ENCODE measurements at regions not wholly inside any gene's neighbourhood (a gene's known extent, or its start where the extent isn't known, plus 50 kb on each side); places are given as distances from the start of the nearest gene placed in this dataset.

DNA sequence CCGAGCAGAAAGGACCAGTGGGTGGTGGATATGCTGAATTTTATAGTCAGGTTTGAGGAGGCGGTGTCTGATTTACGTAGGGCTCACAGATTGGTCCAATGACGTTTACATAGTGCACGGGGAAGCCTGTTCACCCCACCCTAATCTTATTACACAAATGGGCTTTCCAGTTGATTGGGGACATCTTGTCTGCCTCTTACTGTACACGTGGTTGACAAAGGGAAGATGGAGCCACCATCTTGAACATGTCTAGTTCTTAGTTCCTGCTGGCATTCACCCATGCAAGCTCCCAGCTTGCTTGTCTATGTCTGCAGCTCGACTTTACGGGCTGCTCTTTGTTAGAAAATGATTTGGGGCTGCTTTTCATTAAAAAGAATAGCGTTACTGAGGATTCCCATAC is 332.0 kb upstream of the SLCO3A1 start:
- DNase-seq: no peak
- H3K4me1 Mint-ChIP-seq (ENCODE audit: low read depth): peaks cover 57% of the 10 kb centered on the region
- TF ChIP-seq, protein P1, sequence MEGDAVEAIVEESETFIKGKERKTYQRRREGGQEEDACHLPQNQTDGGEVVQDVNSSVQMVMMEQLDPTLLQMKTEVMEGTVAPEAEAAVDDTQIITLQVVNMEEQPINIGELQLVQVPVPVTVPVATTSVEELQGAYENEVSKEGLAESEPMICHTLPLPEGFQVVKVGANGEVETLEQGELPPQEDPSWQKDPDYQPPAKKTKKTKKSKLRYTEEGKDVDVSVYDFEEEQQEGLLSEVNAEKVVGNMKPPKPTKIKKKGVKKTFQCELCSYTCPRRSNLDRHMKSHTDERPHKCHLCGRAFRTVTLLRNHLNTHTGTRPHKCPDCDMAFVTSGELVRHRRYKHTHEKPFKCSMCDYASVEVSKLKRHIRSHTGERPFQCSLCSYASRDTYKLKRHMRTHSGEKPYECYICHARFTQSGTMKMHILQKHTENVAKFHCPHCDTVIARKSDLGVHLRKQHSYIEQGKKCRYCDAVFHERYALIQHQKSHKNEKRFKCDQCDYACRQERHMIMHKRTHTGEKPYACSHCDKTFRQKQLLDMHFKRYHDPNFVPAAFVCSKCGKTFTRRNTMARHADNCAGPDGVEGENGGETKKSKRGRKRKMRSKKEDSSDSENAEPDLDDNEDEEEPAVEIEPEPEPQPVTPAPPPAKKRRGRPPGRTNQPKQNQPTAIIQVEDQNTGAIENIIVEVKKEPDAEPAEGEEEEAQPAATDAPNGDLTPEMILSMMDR (IDR thresholded peaks at IDR 0.05): no peak
- peak overlapping the region; percentile 46; the same call in 1 of the 2 replicates for H3K4me3 Mint-ChIP-seq
- H3K27ac Mint-ChIP-seq: peak overlapping the region; percentile 78
- H3K27me3 Mint-ChIP-seq (ENCODE audit: insufficient read depth): peaks cover 2% of the 10 kb centered on the region; the same call in 1 of the 2 replicates
- no peaks in the 10 kb centered on the region for H3K9me3 Mint-ChIP-seq
- no peaks in the 10 kb centered on the region for H3K36me3 Mint-ChIP-seq (ENCODE audit: low read depth)

DNA sequence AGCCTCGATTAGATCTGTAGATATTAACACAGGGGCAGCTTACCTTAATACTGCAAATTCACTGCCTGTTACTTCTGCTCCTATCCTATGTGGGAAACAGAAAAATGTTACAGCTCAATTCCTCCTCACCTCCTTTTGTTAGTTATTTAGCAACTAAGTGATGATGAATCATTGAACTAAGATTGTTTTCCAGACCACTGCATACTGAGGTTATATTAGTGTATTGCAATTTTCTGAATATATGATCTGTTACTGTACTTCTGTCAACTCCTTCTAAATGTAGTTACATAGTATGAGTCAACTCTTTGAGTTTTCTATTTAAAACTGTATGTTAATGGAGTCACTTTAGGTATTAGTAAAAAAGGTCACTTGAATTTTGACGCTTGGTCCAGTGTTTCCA is 331.5 kb upstream of the SLCO3A1 start:
- Mint-ChIP-seq H3K4me1 (ENCODE audit: low read depth) (peaks cover 53% of the 10 kb centered on the region), H3K27ac (peak overlapping the region; percentile 78), H3K27me3 (ENCODE audit: insufficient read depth) (peaks cover 3% of the 10 kb centered on the region; the same call in 1 of the 2 replicates), H3K9me3 (no peaks in the 10 kb centered on the region), H3K36me3 (ENCODE audit: low read depth) (no peaks in the 10 kb centered on the region), H3K4me3 (peak overlapping the region; percentile 46; the same call in 1 of the 2 replicates)
- TF ChIP-seq, protein P1 (IDR thresholded peaks at IDR 0.05): no peak
- DNase-seq: peak; percentile 77

DNA sequence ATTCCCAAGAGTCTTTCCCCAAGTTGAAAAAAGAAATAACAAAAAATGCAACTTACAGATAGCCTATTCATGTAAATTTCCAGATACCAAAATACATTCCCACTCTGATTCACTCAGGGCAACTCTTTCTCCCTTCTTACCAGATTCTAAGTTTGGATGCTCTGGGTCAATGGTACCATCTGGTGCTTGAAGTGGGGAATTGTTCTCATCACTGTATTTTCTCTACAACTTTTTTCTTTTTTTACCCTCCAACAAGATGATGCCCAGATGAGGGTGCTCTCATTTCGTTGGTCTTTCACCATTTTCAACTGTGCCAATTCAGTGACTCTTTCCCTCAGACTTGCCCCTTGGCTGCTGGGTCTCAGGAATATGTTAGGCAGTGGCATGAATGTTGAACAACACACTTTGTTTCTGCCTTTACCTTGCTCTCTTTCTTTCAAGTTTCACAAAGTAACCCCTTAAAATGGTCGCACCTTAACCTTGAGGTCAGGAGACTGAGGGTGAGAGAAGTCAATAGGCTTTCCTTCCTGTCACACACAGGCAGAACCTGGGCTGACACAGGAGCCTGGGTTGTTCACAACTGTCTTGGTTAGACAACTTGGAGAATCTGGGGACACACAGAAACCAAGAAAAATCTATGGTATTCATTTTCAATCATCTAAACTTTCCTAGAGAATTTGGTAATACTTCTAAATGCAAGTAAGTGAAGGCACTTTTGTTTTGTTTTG is 330.7 kb upstream of the SLCO3A1 start:
- H3K4me1 Mint-ChIP-seq (ENCODE audit: low read depth): peaks cover 45% of the 10 kb centered on the region
- peak overlapping the region; percentile 78 for H3K27ac Mint-ChIP-seq
- peaks cover 3% of the 10 kb centered on the region; the same call in 1 of the 2 replicates for H3K27me3 Mint-ChIP-seq (ENCODE audit: insufficient read depth)
- TF ChIP-seq, protein P1 (IDR thresholded peaks at IDR 0.05): peak; percentile 78
- no peaks in the 10 kb centered on the region for H3K9me3 Mint-ChIP-seq
- no peaks in the 10 kb centered on the region for H3K36me3 Mint-ChIP-seq (ENCODE audit: low read depth)
- peak overlapping the region; percentile 46; the same call in 1 of the 2 replicates for H3K4me3 Mint-ChIP-seq
- peak; percentile 56 for DNase-seq

DNA sequence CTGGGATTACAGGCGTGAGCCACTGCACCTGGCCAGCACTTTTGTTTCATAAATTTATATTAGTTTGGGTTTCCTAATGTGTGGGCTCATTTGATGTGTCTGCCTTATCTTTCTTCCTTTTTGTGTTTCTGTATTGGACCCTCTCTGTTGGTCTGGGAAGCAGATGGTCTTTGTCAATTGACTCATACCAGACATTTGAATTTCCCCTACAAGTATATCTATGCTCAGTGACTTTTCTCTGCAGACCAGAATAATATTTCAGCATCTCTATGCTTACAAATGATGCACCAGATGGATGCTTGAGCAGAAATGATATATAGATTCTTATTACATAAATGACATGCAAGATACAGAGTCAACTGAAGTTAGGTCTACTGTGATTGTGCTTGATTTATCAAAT is 329.9 kb upstream of the SLCO3A1 start:
- H3K27ac Mint-ChIP-seq: no peak overlapping the region; the same call in 1 of the 2 replicates
- peaks cover 3% of the 10 kb centered on the region; the same call in 1 of the 2 replicates for H3K27me3 Mint-ChIP-seq (ENCODE audit: insufficient read depth)
- DNase-seq: no peak
- H3K4me3 Mint-ChIP-seq: no peak overlapping the region
- no peaks in the 10 kb centered on the region for H3K9me3 Mint-ChIP-seq
- no peaks in the 10 kb centered on the region for H3K36me3 Mint-ChIP-seq (ENCODE audit: low read depth)
- H3K4me1 Mint-ChIP-seq (ENCODE audit: low read depth): peaks cover 37% of the 10 kb centered on the region
- TF ChIP-seq, protein P1 (IDR thresholded peaks at IDR 0.05): no peak

DNA sequence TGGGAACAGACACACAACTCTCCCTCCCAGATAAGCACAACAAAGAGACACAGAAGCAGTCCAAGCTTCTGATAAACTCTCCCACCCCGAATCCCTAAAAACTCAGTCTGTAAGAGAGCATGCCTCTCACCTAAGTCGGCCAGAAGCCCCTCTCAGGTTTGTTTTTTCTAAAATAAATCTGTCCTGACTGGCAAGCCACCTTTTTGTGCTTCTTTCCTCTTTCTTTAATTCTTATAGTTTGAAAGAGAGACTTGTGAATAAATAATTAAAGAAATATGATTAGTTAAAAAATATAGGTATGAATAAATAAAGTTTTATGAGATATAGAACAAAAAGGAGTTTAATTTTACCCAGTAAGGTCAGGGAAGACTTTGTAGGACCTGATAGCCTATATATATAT is 329.0 kb upstream of the SLCO3A1 start:
- TF ChIP-seq, protein P1 (IDR thresholded peaks at IDR 0.05): no peak
- H3K9me3 Mint-ChIP-seq: no peaks in the 10 kb centered on the region
- no peak overlapping the region for H3K4me3 Mint-ChIP-seq
- peaks cover 33% of the 10 kb centered on the region for H3K4me1 Mint-ChIP-seq (ENCODE audit: low read depth)
- H3K27ac Mint-ChIP-seq: no peak overlapping the region
- H3K36me3 Mint-ChIP-seq (ENCODE audit: low read depth): no peaks in the 10 kb centered on the region
- peaks cover 4% of the 10 kb centered on the region for H3K27me3 Mint-ChIP-seq (ENCODE audit: insufficient read depth)
- DNase-seq: no peak

Measured in HFFc6 (cell line).